Stimulated activated CD4-positive, alpha-beta T cell treated with anti-CD3 and anti-CD28 coated beads, Interleukin-4, amount 100 ng/mL, for 4 hours (primary cell): ENCODE measurements at regions not wholly inside any gene's neighbourhood (a gene's known extent, or its start where the extent isn't known, plus 50 kb on each side); places are given as distances from the start of the nearest gene placed in this dataset.

ENCODE experiments used
- DNase-seq, 2 experiments: peaks; one replicate each; pipeline ENCODE4 v3.0.0-alpha.2; 2020

- DNase-seq, result peak in 1 of 2 experiments; percentile 26
These were observed 155.7 kb downstream of the TNFSF18 start for GRCh38 chr1:172895050-172895460.

GRCh38 chr1:172895761-172896160 lies 155.0 kb downstream of the TNFSF18 start:
- DNase-seq, result no peak

- DNase-seq, result no peak
These were observed 153.0 kb downstream of the TNFSF18 start for GRCh38 chr1:172897738-172898137.

DNA sequence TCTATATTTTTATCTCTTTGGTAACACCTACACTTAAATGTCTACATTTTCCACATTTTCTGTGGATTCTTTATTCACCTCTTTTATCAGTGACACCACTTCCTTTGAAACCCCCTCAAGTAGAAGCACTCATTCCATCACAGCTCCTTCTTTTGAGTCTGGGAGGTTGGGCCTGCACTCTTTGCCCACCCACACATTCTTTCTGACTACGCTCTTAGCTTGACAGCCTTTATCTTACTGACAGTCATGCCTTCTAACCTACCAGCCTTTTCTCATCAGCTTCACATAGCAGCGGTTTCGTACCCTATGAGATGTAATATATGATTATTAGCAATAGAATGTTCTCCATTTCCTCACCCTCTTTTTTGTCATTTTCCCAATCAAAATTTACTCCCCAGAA lies 151.9 kb downstream of the TNFSF18 start:
- DNase-seq, result peak in 1 of 2 experiments; percentile 21

- no peak for DNase-seq
These were observed 150.3 kb downstream of the TNFSF18 start for GRCh38 chr1:172900376-172900997.

DNA sequence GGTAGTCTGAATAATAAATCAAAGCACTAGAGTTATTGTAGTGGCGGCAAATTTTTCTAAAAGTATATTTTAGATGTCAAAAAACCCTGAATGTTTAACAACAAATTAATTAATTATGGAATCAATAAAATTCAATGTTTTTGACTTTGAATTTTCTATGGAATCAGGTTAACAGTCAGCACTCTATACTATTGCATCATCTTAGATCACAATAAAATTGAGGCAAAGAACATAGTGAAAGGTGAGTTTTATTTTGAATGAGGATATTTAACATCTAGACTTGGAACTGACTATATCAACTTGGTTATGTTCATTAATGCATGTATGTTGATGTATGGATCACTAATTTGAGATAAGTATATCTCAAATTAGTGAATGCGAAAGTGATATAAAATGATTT lies 148.5 kb downstream of the TNFSF18 start:
- DNase-seq, result no peak

DNA sequence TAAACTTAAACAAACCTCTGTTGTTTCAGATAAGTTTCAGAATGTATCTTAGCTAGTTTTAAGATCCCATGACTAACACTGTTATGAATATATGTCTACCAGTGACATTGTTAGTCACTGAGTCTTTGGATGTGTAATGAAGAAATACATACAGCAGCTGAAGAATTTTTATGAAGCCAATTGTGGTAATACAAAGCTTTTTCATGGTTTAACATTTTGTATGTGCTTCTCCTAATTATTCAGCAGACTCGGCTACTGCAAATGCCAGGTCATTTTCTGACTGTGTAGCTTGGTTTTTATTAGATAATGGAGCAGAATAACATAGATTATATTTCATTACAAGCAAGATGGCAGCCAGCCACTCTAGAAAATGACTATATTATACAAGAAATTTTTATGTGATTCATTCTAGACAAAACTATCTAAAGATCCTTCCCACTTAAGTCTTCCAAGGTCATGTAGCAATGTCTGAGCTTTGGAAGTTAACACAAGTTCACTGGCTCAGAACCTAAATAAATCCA lies 147.8 kb downstream of the TNFSF18 start:
- no peak for DNase-seq

- DNase-seq, result no peak
These were observed 147.0 kb downstream of the TNFSF18 start for GRCh38 chr1:172903581-172904220.

- no peak for DNase-seq
These were observed 145.3 kb downstream of the TNFSF18 start for GRCh38 chr1:172905452-172905851.

- DNase-seq, result peak in 1 of 2 experiments; percentile 26
These were observed 143.8 kb downstream of the TNFSF18 start for GRCh38 chr1:172906778-172907592.

GRCh38 chr1:172907834-172908326 lies 142.9 kb downstream of the TNFSF18 start:
- DNase-seq, result no peak

- DNase-seq, result no peak
These were observed 141.0 kb downstream of the TNFSF18 start for GRCh38 chr1:172909606-172910326.

DNA sequence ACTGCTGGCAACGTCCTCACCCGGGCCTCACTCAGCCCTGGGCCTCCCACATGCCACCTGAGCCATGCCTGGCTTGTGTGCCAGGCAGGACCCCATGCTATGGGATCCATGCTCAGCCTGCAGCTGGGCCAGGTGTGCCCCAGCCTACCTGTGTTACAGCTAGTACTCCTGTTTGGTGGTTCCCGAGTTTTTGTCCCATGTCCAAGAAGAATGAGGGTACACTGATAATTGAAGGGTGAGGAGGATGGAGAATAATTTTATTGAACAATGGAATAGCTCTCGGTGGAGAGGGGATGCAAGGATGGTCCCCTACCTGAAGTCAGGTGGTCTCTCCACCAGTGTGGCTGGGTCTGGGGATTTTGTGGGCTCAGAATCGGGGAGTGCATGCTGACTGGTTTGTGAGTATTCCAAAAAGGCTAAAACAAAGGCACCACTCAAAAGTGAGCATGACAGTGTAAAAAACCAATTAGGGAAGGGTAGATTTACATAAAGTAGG lies 137.9 kb downstream of the TNFSF18 start:
- DNase-seq, result no peak

DNA sequence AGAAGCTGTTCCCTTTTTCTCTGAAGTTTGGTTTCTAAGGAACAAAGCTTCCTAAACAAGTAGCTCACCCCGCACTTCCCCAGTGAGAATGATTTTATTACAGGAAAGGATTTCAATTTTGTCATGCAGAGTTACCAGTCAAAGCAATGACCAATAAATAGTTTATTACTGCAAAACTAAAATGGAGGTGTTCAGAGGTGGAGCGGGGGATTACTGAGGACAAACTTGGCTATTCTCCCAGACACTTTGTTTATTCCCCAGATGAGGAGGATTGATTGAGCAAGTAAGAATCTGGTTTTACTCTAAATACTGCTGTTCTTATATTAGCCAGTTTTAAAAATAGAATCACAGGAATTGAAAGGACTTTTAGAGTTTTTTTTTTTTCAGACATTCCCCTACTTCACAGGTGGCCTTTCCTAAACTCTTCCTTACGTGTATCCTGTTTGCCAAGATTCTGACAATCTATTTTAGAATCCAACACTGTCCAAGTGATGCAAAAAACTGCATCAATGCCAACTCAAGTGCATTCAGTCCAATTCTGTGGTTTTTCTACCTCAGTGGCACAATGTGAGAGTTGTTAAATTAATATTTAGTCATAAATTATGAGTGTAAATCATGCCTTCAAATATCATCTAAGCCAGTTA lies 136.1 kb downstream of the TNFSF18 start:
- no peak for DNase-seq

GRCh38 chr1:172915271-172915670 lies 135.5 kb downstream of the TNFSF18 start:
- no peak for DNase-seq

DNA sequence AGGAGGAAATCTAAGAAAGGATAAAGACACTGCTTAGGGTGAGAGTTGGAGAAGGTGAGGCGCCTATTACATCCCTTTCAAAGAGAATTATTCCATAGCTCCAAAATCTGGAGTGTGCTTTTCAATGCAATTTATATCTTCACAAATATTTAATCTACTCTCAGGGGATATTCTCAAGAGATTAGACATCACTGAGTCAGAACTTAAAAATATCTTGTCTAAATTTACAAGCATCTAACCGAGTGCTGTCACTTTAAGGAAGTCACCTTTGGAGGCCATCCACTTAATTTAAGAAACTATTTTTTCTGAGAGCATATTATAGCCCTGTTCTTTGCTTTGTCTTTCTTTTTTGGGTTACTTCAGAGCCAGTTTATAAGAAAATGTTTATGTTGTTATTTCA lies 134.6 kb downstream of the TNFSF18 start:
- no peak for DNase-seq

DNA sequence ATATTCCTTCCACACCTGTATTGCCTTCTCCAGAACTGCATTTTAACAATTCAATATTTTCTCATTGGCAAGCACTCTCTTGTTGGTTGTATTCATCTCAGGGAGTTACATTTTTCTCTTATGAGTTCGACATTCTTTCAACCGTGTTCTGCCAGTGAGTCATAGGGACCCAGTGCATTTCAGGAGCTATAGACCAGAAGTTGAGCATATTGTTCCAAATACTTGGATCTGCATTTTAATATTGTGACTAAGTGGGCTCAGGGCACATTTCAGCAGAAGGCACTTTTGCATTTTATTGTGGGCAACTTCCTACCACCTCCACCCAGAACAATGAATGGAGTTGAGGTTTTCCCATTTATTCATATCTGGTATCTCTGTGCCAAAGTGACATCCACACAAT lies 132.8 kb downstream of the TNFSF18 start:
- no peak for DNase-seq

DNA sequence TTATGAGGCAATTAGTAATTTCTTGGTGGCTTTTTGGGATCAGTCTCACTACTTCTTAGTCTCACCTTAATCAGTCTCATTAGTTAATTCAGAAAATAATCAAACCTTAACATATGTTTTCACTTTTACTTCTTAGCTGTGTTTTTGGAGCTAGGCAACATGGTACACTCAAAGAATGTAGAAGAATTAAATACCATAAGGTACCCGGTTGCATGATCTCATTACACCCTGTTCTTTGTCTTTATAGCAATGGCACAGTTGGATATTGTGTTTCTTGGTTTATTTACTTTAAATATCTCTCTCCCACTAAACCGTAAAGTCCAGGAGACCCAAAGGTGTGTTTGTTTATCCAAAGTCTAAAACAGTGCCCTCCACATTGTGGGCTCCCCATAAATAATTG lies 132.3 kb downstream of the TNFSF18 start:
- DNase-seq, result no peak

DNA sequence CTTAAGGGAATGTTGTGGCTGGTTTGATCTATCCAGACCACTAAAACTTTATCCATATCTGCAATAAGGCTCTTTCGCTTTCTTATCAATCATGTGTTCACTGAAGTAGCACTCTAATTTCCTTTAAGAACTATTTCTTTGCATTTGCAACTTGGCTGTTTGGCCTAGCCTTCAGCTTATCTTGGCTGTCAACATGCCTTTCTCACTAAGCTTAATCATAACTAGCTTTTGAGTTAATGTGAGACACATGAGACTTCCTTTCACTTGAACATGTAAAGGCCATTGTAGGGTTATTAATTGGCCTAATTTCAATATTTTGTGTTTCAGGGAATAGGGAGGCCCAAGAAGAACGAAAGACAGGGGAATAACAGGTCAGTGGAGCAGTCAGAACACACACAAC lies 124.7 kb downstream of the TNFSF18 start:
- no peak for DNase-seq

DNA sequence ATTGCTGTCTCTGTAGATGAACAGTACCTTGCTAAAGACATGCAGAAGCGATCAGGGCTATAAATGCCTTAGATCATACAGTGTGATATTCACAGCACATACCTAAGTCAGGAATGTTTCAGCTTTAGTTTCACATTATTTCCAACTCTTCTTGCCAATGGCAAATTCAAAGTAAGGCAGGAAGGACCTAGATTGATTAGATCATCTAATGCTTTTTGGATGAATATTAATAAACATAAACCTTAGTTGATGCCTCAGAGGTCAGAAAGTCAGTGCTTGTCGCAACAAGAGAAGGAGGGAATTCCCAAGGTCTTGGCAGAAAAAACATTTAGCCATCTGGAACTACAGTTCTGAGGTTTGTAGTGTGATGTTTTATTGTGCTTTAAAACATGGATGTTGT lies 122.3 kb downstream of the TNFSF18 start:
- DNase-seq, result no peak

GRCh38 chr1:172929006-172929405 lies 121.7 kb downstream of the TNFSF18 start:
- DNase-seq, result no peak

DNA sequence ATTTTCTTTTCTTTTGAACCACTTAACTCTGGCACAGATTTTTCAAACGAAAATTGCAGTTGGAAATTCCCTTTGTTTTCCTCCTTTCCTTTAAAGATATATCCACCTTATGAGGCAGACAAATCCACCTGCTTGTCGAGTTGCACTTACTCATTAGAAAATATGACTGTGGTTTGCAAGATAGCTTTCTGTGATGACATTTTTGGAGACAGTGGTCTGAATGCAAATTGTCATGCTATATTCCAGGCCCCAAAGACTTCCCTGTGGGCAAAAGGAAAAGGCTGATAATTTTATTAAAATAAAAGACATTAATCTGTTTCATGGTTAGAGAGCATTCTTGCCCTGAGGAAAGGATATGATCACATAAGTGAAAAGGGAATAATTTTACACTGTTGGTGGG lies 120.6 kb downstream of the TNFSF18 start:
- DNase-seq, result no peak
